OCI-LY1 (cell line): ENCODE measurements at regions not wholly inside any gene's neighbourhood (a gene's known extent, or its start where the extent isn't known, plus 50 kb on each side); places are given as distances from the start of the nearest gene placed in this dataset.

Experiments used
- EZH2 ChIP-seq: fragments of 200-600 bp; sonication (generic), shearing (Covaris generic); IDR thresholded peaks from 2 replicates; pipeline ENCODE4 v1.8.0; 2017; ENCODE audit warnings: borderline replicate concordance, mixed run types, mild to moderate bottlenecking, antibody characterized with exemption, low read length, moderate library complexity, mixed read lengths
- TF ChIP-seq, protein P1 (sequence below): fragments of 200-600 bp; sonication (generic), shearing (Covaris generic); IDR thresholded peaks from 2 replicates; pipeline ENCODE4 v1.5.1; 2017; ENCODE audit warnings: mild to moderate bottlenecking, antibody characterized with exemption, low read length, moderate library complexity, mixed read lengths

GRCh38 chr2:107093426-107093957 lies 207.5 kb upstream of the ST6GAL2 start:
- TF ChIP-seq, protein P1, sequence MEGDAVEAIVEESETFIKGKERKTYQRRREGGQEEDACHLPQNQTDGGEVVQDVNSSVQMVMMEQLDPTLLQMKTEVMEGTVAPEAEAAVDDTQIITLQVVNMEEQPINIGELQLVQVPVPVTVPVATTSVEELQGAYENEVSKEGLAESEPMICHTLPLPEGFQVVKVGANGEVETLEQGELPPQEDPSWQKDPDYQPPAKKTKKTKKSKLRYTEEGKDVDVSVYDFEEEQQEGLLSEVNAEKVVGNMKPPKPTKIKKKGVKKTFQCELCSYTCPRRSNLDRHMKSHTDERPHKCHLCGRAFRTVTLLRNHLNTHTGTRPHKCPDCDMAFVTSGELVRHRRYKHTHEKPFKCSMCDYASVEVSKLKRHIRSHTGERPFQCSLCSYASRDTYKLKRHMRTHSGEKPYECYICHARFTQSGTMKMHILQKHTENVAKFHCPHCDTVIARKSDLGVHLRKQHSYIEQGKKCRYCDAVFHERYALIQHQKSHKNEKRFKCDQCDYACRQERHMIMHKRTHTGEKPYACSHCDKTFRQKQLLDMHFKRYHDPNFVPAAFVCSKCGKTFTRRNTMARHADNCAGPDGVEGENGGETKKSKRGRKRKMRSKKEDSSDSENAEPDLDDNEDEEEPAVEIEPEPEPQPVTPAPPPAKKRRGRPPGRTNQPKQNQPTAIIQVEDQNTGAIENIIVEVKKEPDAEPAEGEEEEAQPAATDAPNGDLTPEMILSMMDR: no peak
- no peak for TF ChIP-seq EZH2
